ENCODE measurements at regions not wholly inside any gene's neighbourhood (a gene's known extent, or its start where the extent isn't known, plus 50 kb on each side); places are given as distances from the start of the nearest gene placed in this dataset.

- TF ChIP-seq GATA3 (IDR thresholded peaks at IDR 0.05; ENCODE audit: low read depth, low read length) (no peak), GATA2 (IDR thresholded peaks at IDR 0.05; ENCODE audit: low read depth, low read length) (no peak)
These were observed 491.8 kb downstream of the SQOR start for GRCh38 chr15:46126581-46126980.
